ENCODE measurements at regions not wholly inside any gene's neighbourhood (a gene's known extent, or its start where the extent isn't known, plus 50 kb on each side); places are given as distances from the start of the nearest gene placed in this dataset.
"Not testable (repeated sequence)": the region's sequence is repeated elsewhere in the genome, so short reads cannot be mapped to it uniquely, and the experiment has no call there.

GRCh38 chr2:236483102-236483501 is 86.5 kb upstream of the ACKR3 start:
- no peak for DNase-seq (ENCODE audit: low spot score)
- no peak for ATAC-seq

GRCh38 chr2:236485519-236485918 is 84.1 kb upstream of the ACKR3 start:
- DNase-seq (ENCODE audit: low spot score) = no peak
- ATAC-seq = no peak

GRCh38 chr2:236489083-236489482 is 80.5 kb upstream of the ACKR3 start:
- not testable (repeated sequence) for ATAC-seq; DNase-seq (ENCODE audit: low spot score)

- no peak for ATAC-seq
- DNase-seq (ENCODE audit: low spot score) = no peak
These were observed 79.7 kb upstream of the ACKR3 start for GRCh38 chr2:236489895-236490404.

- no peak for DNase-seq (ENCODE audit: low spot score)
- no peak for ATAC-seq
These were observed 73.3 kb upstream of the ACKR3 start for GRCh38 chr2:236496340-236496739.

- no peak for ATAC-seq
- no peak for DNase-seq (ENCODE audit: low spot score)
These were observed 71.3 kb upstream of the ACKR3 start for GRCh38 chr2:236498369-236498768.

GRCh38 chr2:236499691-236500578 is 69.7 kb upstream of the ACKR3 start:
- DNase-seq (ENCODE audit: low spot score) = no peak

GRCh38 chr2:236501026-236501425 is 68.6 kb upstream of the ACKR3 start:
- ATAC-seq = no peak
- no peak for DNase-seq (ENCODE audit: low spot score)

More at GRCh38 chr2:236499691-236500578, 69.7 kb upstream of the ACKR3 start:
- no peak for ATAC-seq

- ATAC-seq = no peak
- no peak for DNase-seq (ENCODE audit: low spot score)
These were observed 68.1 kb upstream of the ACKR3 start for GRCh38 chr2:236501531-236501930.

GRCh38 chr2:236503100-236503499 is 66.5 kb upstream of the ACKR3 start:
- ATAC-seq (no peak), DNase-seq (ENCODE audit: low spot score) (no peak)

- no peak for ATAC-seq
These were observed 66.0 kb upstream of the ACKR3 start for GRCh38 chr2:236503583-236503982.

GRCh38 chr2:236505041-236505440 is 64.6 kb upstream of the ACKR3 start:
- ATAC-seq = no peak

More at GRCh38 chr2:236503583-236503982, 66.0 kb upstream of the ACKR3 start:
- no peak for DNase-seq (ENCODE audit: low spot score)

GRCh38 chr2:236505648-236506047 is 64.0 kb upstream of the ACKR3 start:
- no peak for DNase-seq (ENCODE audit: low spot score)
- ATAC-seq = no peak

More at GRCh38 chr2:236505041-236505440, 64.6 kb upstream of the ACKR3 start:
- no peak for DNase-seq (ENCODE audit: low spot score)

- no peak for DNase-seq (ENCODE audit: low spot score)
- peak; percentile 36 for ATAC-seq
These were observed 62.1 kb upstream of the ACKR3 start for GRCh38 chr2:236507393-236508085.

- DNase-seq (ENCODE audit: low spot score) (no peak), ATAC-seq (no peak)
These were observed 61.2 kb upstream of the ACKR3 start for GRCh38 chr2:236508466-236508865.

- no peak for ATAC-seq
- no peak for DNase-seq (ENCODE audit: low spot score)
These were observed 59.6 kb upstream of the ACKR3 start for GRCh38 chr2:236510034-236510433.

- ATAC-seq (no peak), DNase-seq (ENCODE audit: low spot score) (no peak)
These were observed 58.4 kb upstream of the ACKR3 start for GRCh38 chr2:236511266-236511665.

GRCh38 chr2:236512267-236512666 is 57.4 kb upstream of the ACKR3 start:
- ATAC-seq = no peak
- no peak for DNase-seq (ENCODE audit: low spot score)

- peak; percentile 96 for ATAC-seq
- DNase-seq (ENCODE audit: low spot score) = peak; percentile 60
These were observed 56.7 kb upstream of the ACKR3 start for GRCh38 chr2:236512902-236513435.

GRCh38 chr2:236513956-236514355 is 55.7 kb upstream of the ACKR3 start:
- ATAC-seq (no peak), DNase-seq (ENCODE audit: low spot score) (no peak)

- DNase-seq (ENCODE audit: low spot score) = no peak
- ATAC-seq = no peak
These were observed 52.9 kb upstream of the ACKR3 start for GRCh38 chr2:236516708-236517107.
